ENCODE measurements at regions not wholly inside any gene's neighbourhood (a gene's known extent, or its start where the extent isn't known, plus 50 kb on each side); places are given as distances from the start of the nearest gene placed in this dataset.

- Histone ChIP-seq H3K27me3 (ENCODE audit: low read depth, low read length) (no peaks in the 10 kb centered on the region), H3K36me3 (ENCODE audit: control insufficient read depth in 1 of 2, insufficient read depth in 2 of 2, low read length in 2 of 2) (no peaks in the 10 kb centered on the region), H3K4me3 (ENCODE audit: low read depth in 1 of 2, low read length in 2 of 2) (no peak overlapping the region), H3K4me1 (ENCODE audit: control insufficient read depth in 1 of 2, insufficient read depth in 2 of 2, low read length in 2 of 2) (no peaks in the 10 kb centered on the region), H3K27ac (ENCODE audit: low read length) (no peak overlapping the region), H3K9me3 (ENCODE audit: control insufficient read depth in 1 of 2, low read length in 2 of 2) (no peaks in the 10 kb centered on the region)
These were observed 986.9 kb upstream of the ARRDC3 start for GRCh38 chr5:92370032-92370431.

DNA sequence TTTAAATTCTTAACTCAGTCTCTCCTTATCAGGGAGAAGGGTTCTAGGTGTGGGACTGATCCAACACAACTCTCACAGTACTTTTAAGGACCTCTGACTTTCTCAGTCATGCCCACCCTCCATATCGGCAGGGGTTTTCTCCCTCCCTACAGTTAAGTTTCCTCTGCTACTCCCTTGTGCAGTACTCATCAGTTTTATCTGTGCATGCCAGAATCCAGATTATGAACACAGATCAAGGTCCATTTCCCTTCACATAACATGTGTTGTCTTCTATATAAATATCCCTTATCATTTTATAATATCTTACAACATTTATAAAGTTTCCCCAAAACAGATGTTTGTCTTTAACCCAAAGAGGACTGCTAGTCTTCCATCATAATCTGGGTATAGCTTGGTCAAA, 986.5 kb upstream of the ARRDC3 start:
- no peaks in the 10 kb centered on the region for H3K9me3 ChIP-seq (ENCODE audit: control insufficient read depth in 1 of 2, low read length in 2 of 2)

GRCh38 chr5:92364986-92365550, 982.0 kb upstream of the ARRDC3 start:
- Histone ChIP-seq H3K9me3 (ENCODE audit: control insufficient read depth in 1 of 2, low read length in 2 of 2) (no peaks in the 10 kb centered on the region), H3K4me1 (ENCODE audit: control insufficient read depth in 1 of 2, insufficient read depth in 2 of 2, low read length in 2 of 2) (no peaks in the 10 kb centered on the region), H3K36me3 (ENCODE audit: control insufficient read depth in 1 of 2, insufficient read depth in 2 of 2, low read length in 2 of 2) (no peaks in the 10 kb centered on the region), H3K4me3 (ENCODE audit: low read depth in 1 of 2, low read length in 2 of 2) (no peak overlapping the region), H3K27me3 (ENCODE audit: low read depth, low read length) (no peaks in the 10 kb centered on the region), H3K27ac (ENCODE audit: low read length) (no peak overlapping the region)

More for the DNA sequence above, 986.5 kb upstream of the ARRDC3 start:
- Histone ChIP-seq H3K4me1 (ENCODE audit: control insufficient read depth in 1 of 2, insufficient read depth in 2 of 2, low read length in 2 of 2) (no peaks in the 10 kb centered on the region), H3K27me3 (ENCODE audit: low read depth, low read length) (no peaks in the 10 kb centered on the region), H3K36me3 (ENCODE audit: control insufficient read depth in 1 of 2, insufficient read depth in 2 of 2, low read length in 2 of 2) (no peaks in the 10 kb centered on the region), H3K4me3 (ENCODE audit: low read depth in 1 of 2, low read length in 2 of 2) (no peak overlapping the region), H3K27ac (ENCODE audit: low read length) (no peak overlapping the region)

DNA sequence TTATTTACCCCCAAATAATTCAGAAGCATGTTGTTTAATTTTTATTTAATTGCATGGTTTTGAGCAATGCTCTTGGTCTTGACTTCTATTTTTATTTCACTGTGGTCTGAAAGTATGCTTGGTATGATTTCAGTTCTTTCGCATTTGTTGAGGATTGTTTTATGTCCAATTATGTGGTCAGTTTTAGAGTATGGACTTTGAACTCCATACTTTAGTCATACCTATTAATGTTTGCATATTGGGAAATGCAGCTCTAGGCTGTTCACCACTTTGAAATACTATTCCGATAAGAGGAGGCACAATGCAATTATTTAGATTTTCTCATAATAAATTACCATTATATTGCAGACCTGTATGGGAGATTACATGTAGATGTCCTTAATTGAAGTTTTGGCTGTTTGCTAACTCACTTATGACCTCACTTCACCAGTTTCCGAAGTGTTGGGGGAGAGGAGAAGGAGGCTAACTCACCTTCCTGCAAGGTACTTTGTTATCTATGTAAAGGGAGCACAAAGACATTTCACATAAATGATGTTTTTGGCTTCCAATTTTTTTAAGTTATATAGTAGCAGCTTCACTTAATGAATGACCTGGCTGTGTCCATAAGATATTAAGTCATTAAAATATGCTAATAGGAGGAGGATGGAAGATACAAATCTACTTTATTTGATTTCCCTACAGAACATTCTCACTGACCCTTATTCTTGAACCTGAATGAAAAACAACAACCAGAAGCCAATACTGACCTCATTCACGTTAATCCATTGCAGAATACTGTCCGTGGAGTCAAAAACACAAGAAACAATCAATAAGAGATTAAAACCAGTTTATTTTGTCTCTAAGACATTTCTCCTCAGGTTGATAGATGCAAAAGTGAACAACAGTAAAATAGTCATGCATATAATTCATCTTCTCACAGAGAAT, 970.3 kb upstream of the ARRDC3 start:
- H3K4me1 ChIP-seq (ENCODE audit: control insufficient read depth in 1 of 2, insufficient read depth in 2 of 2, low read length in 2 of 2), result no peaks in the 10 kb centered on the region
- no peak overlapping the region for H3K27ac ChIP-seq (ENCODE audit: low read length)
- no peaks in the 10 kb centered on the region for H3K27me3 ChIP-seq (ENCODE audit: low read depth, low read length)
- no peaks in the 10 kb centered on the region for H3K36me3 ChIP-seq (ENCODE audit: control insufficient read depth in 1 of 2, insufficient read depth in 2 of 2, low read length in 2 of 2)
- no peaks in the 10 kb centered on the region for H3K9me3 ChIP-seq (ENCODE audit: control insufficient read depth in 1 of 2, low read length in 2 of 2)
- H3K4me3 ChIP-seq (ENCODE audit: low read depth in 1 of 2, low read length in 2 of 2), result no peak overlapping the region

DNA sequence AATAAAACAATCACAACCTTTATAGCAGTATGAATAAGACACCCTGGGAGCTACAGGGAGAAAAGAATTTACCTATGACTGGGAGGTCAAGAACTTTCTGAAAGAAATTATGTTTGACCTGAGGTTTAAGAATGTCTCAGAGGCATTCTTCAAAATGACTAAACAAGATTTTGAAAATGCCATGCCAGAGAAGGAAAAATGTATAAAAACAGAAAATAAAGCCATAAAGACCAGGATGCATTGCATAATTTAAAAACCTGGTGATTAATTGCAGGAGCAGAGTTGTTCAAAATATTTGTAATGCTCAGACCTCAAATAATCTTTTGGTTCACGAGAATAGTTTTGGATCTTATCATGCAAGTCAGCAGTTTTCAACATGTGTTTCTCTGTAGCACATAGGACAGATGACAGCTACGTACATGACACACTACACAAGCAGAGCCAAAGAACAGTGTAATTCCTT, 954.7 kb upstream of the ARRDC3 start:
- H3K9me3 ChIP-seq (ENCODE audit: control insufficient read depth in 1 of 2, low read length in 2 of 2), result no peaks in the 10 kb centered on the region
- no peak overlapping the region for H3K4me3 ChIP-seq (ENCODE audit: low read depth in 1 of 2, low read length in 2 of 2)
- H3K27ac ChIP-seq (ENCODE audit: low read length), result no peak overlapping the region
- H3K27me3 ChIP-seq (ENCODE audit: low read depth, low read length), result no peaks in the 10 kb centered on the region
- no peaks in the 10 kb centered on the region for H3K36me3 ChIP-seq (ENCODE audit: control insufficient read depth in 1 of 2, insufficient read depth in 2 of 2, low read length in 2 of 2)
- no peaks in the 10 kb centered on the region for H3K4me1 ChIP-seq (ENCODE audit: control insufficient read depth in 1 of 2, insufficient read depth in 2 of 2, low read length in 2 of 2)

DNA sequence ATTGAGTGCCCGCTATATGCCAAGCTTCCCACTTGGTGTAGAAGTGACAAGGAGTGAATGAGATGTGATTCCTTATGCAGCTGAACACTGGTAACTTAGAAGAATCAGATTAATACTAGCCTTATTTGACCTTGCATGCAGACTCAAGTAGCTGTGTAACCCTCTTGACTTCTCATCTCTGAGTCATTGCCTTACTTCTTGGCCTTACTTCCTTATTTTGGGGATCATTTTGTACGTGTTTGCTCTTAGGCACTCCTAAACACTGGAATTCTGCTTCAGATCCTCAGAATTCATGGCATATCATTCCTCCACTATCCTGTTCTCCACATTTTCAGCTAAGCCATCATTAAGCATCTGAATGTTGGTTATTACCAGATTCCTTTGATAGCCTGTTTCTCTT, 948.9 kb upstream of the ARRDC3 start:
- Histone ChIP-seq H3K27ac (ENCODE audit: low read length) (no peak overlapping the region), H3K4me1 (ENCODE audit: control insufficient read depth in 1 of 2, insufficient read depth in 2 of 2, low read length in 2 of 2) (no peaks in the 10 kb centered on the region), H3K4me3 (ENCODE audit: low read depth in 1 of 2, low read length in 2 of 2) (no peak overlapping the region), H3K9me3 (ENCODE audit: control insufficient read depth in 1 of 2, low read length in 2 of 2) (no peaks in the 10 kb centered on the region), H3K27me3 (ENCODE audit: low read depth, low read length) (no peaks in the 10 kb centered on the region), H3K36me3 (ENCODE audit: control insufficient read depth in 1 of 2, insufficient read depth in 2 of 2, low read length in 2 of 2) (no peaks in the 10 kb centered on the region)

- Histone ChIP-seq H3K36me3 (ENCODE audit: control insufficient read depth in 1 of 2, insufficient read depth in 2 of 2, low read length in 2 of 2) (no peaks in the 10 kb centered on the region), H3K27me3 (ENCODE audit: low read depth, low read length) (no peaks in the 10 kb centered on the region), H3K9me3 (ENCODE audit: control insufficient read depth in 1 of 2, low read length in 2 of 2) (no peaks in the 10 kb centered on the region), H3K27ac (ENCODE audit: low read length) (no peak overlapping the region), H3K4me1 (ENCODE audit: control insufficient read depth in 1 of 2, insufficient read depth in 2 of 2, low read length in 2 of 2) (no peaks in the 10 kb centered on the region), H3K4me3 (ENCODE audit: low read depth in 1 of 2, low read length in 2 of 2) (no peak overlapping the region)
These were observed 947.2 kb upstream of the ARRDC3 start for GRCh38 chr5:92330365-92330764.

- Histone ChIP-seq H3K36me3 (ENCODE audit: control insufficient read depth in 1 of 2, insufficient read depth in 2 of 2, low read length in 2 of 2) (no peaks in the 10 kb centered on the region), H3K9me3 (ENCODE audit: control insufficient read depth in 1 of 2, low read length in 2 of 2) (no peaks in the 10 kb centered on the region), H3K4me3 (ENCODE audit: low read depth in 1 of 2, low read length in 2 of 2) (no peak overlapping the region)
These were observed 946.6 kb upstream of the ARRDC3 start for GRCh38 chr5:92329759-92330158.

DNA sequence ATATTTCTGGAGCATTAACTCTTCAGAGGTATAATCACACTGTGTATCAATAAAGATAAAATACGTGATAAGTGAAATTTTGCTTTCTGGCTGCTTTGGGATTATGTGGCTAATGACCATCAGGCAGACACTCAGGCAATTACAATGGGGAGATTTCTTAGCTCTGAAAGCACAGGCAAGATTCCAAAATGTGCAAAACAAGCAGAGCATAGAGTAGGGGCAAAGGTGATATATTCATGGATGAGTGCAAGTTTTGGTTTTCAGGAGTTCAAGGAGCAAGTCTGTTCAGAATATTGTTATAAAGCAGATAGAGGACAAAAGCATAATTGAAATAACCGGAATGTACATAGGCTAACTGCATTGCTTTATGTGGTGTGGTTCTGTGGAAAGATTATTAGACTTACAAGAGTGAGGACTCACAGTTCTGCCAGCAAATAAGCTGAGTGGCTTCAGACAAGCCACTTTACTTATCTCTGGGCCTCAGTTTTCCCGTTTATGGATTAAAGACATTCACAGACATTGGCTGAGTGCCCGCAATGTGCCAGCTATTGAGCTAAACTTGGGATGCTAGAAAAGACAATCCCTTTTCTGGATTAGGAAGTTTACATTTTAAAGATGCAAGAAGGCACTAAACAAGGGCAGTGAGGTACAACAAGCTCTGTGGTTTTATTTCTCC, 945.6 kb upstream of the ARRDC3 start:
- no peak overlapping the region for H3K4me3 ChIP-seq (ENCODE audit: low read depth in 1 of 2, low read length in 2 of 2)
- H3K27ac ChIP-seq (ENCODE audit: low read length), result no peak overlapping the region
- H3K36me3 ChIP-seq (ENCODE audit: control insufficient read depth in 1 of 2, insufficient read depth in 2 of 2, low read length in 2 of 2), result no peaks in the 10 kb centered on the region
- H3K4me1 ChIP-seq (ENCODE audit: control insufficient read depth in 1 of 2, insufficient read depth in 2 of 2, low read length in 2 of 2), result no peaks in the 10 kb centered on the region
- H3K27me3 ChIP-seq (ENCODE audit: low read depth, low read length), result no peaks in the 10 kb centered on the region
- H3K9me3 ChIP-seq (ENCODE audit: control insufficient read depth in 1 of 2, low read length in 2 of 2), result no peaks in the 10 kb centered on the region

More at GRCh38 chr5:92329759-92330158, 946.6 kb upstream of the ARRDC3 start:
- Histone ChIP-seq H3K27me3 (ENCODE audit: low read depth, low read length) (no peaks in the 10 kb centered on the region), H3K4me1 (ENCODE audit: control insufficient read depth in 1 of 2, insufficient read depth in 2 of 2, low read length in 2 of 2) (no peaks in the 10 kb centered on the region), H3K27ac (ENCODE audit: low read length) (no peak overlapping the region)

- Histone ChIP-seq H3K27ac (ENCODE audit: low read length) (no peak overlapping the region), H3K4me1 (ENCODE audit: control insufficient read depth in 1 of 2, insufficient read depth in 2 of 2, low read length in 2 of 2) (no peaks in the 10 kb centered on the region), H3K4me3 (ENCODE audit: low read depth in 1 of 2, low read length in 2 of 2) (no peak overlapping the region), H3K36me3 (ENCODE audit: control insufficient read depth in 1 of 2, insufficient read depth in 2 of 2, low read length in 2 of 2) (no peaks in the 10 kb centered on the region), H3K9me3 (ENCODE audit: control insufficient read depth in 1 of 2, low read length in 2 of 2) (no peaks in the 10 kb centered on the region), H3K27me3 (ENCODE audit: low read depth, low read length) (no peaks in the 10 kb centered on the region)
These were observed 937.3 kb upstream of the ARRDC3 start for GRCh38 chr5:92320446-92320845.

DNA sequence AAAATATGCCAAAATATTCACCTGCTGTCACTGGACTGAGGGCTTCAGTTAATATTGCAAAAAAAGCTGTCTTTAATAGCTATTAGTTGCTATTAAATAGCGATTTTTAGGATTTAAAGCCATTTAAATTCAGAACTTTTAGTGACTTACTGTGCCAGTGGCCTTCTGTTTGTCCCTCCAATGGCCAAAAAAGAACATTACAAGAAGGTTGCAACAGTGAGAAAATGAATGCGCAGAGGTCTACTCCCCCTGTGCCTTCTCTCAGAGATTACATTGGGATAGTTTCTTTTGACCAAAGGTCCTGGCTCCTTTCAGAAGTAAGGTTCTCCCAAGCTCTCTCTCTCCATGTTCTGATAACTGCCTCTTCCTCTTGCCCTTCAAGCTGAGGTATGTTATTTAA, 930.3 kb upstream of the ARRDC3 start:
- Histone ChIP-seq H3K9me3 (ENCODE audit: control insufficient read depth in 1 of 2, low read length in 2 of 2) (no peaks in the 10 kb centered on the region), H3K36me3 (ENCODE audit: control insufficient read depth in 1 of 2, insufficient read depth in 2 of 2, low read length in 2 of 2) (no peaks in the 10 kb centered on the region), H3K27ac (ENCODE audit: low read length) (no peak overlapping the region)

More for the DNA sequence above, 930.3 kb upstream of the ARRDC3 start:
- Histone ChIP-seq H3K27me3 (ENCODE audit: low read depth, low read length) (no peaks in the 10 kb centered on the region), H3K4me3 (ENCODE audit: low read depth in 1 of 2, low read length in 2 of 2) (no peak overlapping the region), H3K4me1 (ENCODE audit: control insufficient read depth in 1 of 2, insufficient read depth in 2 of 2, low read length in 2 of 2) (no peaks in the 10 kb centered on the region)
